ENCODE measurements at regions not wholly inside any gene's neighbourhood (a gene's known extent, or its start where the extent isn't known, plus 50 kb on each side); places are given as distances from the start of the nearest gene placed in this dataset.
A peak's percentile ranks its signal among the peaks of the same experiment; 100 is the strongest.

DNA sequence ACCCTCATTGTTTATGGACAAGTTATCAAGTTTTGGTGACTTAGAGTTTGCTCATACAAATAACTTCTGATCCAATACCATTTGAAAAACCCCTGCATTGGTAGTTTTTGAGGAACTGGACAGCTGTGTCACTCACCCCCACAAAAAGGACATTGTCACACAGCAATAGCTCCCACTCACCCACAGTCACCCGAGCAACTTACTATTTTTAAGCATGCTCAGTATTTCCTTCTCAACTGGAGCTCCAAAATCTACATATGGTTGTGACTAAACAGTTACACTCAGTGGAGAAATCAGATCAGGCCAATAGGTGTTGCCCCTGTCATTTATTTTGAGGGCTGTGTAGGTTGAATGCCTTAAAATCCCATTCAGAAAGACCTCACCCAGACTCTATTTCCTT lies 165.2 kb upstream of the AUTS2 start:
- TF ChIP-seq, protein P1, sequence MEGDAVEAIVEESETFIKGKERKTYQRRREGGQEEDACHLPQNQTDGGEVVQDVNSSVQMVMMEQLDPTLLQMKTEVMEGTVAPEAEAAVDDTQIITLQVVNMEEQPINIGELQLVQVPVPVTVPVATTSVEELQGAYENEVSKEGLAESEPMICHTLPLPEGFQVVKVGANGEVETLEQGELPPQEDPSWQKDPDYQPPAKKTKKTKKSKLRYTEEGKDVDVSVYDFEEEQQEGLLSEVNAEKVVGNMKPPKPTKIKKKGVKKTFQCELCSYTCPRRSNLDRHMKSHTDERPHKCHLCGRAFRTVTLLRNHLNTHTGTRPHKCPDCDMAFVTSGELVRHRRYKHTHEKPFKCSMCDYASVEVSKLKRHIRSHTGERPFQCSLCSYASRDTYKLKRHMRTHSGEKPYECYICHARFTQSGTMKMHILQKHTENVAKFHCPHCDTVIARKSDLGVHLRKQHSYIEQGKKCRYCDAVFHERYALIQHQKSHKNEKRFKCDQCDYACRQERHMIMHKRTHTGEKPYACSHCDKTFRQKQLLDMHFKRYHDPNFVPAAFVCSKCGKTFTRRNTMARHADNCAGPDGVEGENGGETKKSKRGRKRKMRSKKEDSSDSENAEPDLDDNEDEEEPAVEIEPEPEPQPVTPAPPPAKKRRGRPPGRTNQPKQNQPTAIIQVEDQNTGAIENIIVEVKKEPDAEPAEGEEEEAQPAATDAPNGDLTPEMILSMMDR (IDR thresholded peaks at IDR 0.05; ENCODE audit: control insufficient read depth, insufficient read depth, low read depth, low read length, missing control alignments), result no peak

DNA sequence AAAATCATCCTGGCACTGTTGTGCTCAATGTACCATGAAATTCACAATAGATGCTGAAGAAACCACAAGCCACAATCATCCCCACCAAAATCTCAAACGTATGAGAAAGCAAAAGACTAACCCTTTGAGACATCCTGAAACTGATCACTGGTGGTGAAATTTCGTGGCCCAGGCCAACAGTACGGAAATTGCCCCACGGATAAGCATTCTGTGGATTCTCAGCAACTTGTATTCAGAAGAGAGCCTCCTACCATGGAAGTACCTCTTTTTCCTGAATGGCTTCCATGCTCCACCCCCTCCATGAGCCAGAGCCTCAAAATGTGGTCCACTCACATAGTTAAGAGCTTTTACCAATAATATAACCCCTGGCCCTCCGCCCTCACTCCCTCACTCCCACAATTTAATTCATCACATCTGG lies 163.9 kb upstream of the AUTS2 start:
- no peak overlapping the region for H3K4me3 ChIP-seq (ENCODE audit: control insufficient read depth, low read depth, low read length)
- TF ChIP-seq, protein P1 (IDR thresholded peaks at IDR 0.05; ENCODE audit: control insufficient read depth, insufficient read depth, low read depth, low read length, missing control alignments), result no peak
- peak; percentile 14 for DNase-seq (ENCODE audit: low read depth)

More for the DNA sequence above, 165.2 kb upstream of the AUTS2 start:
- H3K4me3 ChIP-seq (ENCODE audit: control insufficient read depth, low read depth, low read length), result no peak overlapping the region
- DNase-seq (ENCODE audit: low read depth), result no peak

DNA sequence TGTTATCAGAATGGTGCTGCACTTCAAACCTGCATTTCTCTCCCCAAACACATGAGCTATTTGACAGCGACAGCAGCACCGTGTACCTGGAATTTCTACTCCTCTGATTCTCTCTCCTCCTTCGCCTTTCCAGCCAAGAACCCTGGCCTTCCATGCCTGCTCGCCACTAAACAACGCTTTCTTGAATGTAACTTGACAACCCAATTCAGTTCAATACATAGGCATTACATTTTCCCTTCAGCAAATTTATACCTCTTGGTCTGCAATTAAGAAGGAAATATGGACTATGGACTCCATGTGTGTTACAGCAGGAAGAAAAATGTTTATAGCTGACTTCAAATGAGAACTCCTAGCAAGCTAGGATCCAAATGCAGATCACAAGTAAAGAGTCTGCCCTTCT lies 162.6 kb upstream of the AUTS2 start:
- TF ChIP-seq, protein P1 (IDR thresholded peaks at IDR 0.05; ENCODE audit: control insufficient read depth, insufficient read depth, low read depth, low read length, missing control alignments), result no peak
- no peak for DNase-seq (ENCODE audit: low read depth)
- H3K4me3 ChIP-seq (ENCODE audit: control insufficient read depth, low read depth, low read length), result no peak overlapping the region

DNA sequence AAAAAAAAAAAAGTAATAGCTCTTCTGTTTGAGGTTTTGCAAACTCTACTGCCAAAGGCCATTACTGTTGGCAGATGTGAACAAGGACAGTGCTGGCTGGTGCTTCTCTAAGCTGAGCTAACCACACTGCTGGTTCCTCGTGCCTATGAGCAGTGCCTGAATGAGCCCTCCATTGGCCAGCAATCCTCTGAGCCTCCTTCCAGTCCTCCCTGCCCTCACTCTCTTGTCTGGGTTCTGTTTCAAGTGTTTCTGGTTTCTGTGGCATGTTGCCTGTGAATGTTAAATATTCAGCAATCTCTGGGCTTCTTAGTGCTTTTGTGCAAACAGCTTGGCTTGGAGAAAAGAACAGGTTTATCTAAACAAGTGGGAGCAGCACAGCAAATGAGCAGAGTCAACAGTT lies 161.3 kb upstream of the AUTS2 start:
- no peak overlapping the region for H3K4me3 ChIP-seq (ENCODE audit: control insufficient read depth, low read depth, low read length)
- TF ChIP-seq, protein P1 (IDR thresholded peaks at IDR 0.05; ENCODE audit: control insufficient read depth, insufficient read depth, low read depth, low read length, missing control alignments), result no peak
- no peak for DNase-seq (ENCODE audit: low read depth)

DNA sequence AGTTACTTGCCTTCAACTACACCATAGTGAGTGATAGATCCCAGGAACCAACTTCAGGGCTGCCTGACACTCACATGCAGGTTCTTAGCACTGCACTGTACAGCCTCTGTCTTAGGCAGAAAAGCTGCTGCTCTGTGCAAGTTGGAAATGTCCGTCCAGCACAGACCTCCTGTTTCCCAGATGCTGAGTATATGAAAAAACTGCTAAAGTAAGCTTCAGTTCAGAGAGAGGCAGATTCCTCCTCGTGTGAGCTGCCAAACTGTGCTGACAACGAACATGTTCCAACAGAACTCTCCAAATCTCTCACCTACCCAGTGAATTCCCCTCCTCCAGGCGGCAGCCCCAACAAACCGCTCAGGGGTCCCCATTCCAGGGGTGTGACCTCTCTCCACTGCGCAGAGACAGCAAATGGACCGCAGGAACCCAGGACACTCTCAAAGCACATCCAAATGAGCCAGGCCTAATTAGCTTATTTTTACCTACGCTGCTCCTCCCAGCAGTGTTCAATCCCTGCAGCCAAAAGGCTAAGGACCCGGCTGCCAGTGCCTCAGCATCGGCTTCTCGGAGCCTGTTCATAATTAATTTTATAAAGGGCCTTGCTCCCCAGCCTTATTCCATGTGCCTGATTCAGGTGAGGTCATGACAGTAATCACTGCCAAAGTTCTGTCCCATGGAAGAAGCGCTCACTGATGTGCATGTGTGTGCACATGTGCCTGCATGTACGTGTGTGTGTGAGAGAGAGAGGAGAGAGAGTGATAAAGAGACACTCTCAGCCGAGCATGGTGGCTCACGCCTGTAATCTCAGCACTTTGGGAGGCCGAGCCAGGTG lies 159.5 kb upstream of the AUTS2 start:
- no peak overlapping the region for H3K4me3 ChIP-seq (ENCODE audit: control insufficient read depth, low read depth, low read length)
- no peak for DNase-seq (ENCODE audit: low read depth)
- TF ChIP-seq, protein P1 (IDR thresholded peaks at IDR 0.05; ENCODE audit: control insufficient read depth, insufficient read depth, low read depth, low read length, missing control alignments), result no peak

DNA sequence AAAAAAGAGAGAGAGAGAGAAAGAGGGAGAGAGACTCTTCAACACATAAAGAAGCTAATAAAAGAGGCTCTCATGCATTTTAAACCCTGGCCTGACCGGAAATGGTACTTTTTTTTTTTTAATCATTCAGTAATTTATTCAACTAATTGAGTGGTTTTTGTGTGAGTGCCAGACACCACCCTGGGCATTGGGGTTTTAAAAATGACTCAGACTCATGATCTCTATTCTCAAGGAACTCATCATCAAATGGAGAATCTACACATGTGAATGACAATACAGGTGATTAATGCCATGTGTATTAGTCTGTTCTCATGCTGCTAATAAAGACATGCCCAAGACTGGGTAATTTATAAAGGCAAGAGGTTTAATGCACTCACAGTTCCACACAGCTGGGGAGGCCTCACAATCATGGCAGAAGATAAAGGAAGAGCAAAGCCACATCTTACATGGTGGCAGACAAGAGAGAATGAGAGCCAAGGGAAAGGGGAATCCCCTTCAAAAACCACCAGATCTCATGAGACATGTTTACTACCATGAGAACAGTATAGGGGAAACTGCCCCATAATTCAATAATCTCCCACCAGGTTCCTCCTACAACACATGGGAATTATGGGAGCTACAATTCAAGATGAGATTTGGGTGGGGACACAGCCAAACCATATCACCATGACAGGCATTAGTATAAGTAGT lies 158.5 kb upstream of the AUTS2 start:
- DNase-seq (ENCODE audit: low read depth), result no peak
- H3K4me3 ChIP-seq (ENCODE audit: control insufficient read depth, low read depth, low read length), result no peak overlapping the region
- TF ChIP-seq, protein P1 (IDR thresholded peaks at IDR 0.05; ENCODE audit: control insufficient read depth, insufficient read depth, low read depth, low read length, missing control alignments), result no peak
